ENCODE measurements at regions not wholly inside any gene's neighbourhood (a gene's known extent, or its start where the extent isn't known, plus 50 kb on each side); places are given as distances from the start of the nearest gene placed in this dataset.

GRCh38 chr12:46112364-46112763 is 122.0 kb upstream of the SCAF11 start:
- no peaks in the 10 kb centered on the region for H3K79me1 ChIP-seq (ENCODE audit: low read depth in 1 of 2, low read length in 2 of 2)
- H4K8ac ChIP-seq (ENCODE audit: low read depth in 2 of 2, low read length in 2 of 2): no peak overlapping the region
- BruUV-seq (replicated peaks): no TSS peak
- H2AK9ac ChIP-seq (replicated peaks; ENCODE audit: low read depth, low read length, poor library complexity): no peak overlapping the region
- no peak overlapping the region for H3K4ac ChIP-seq (ENCODE audit: low read depth, low read length)
- H3K36me3 ChIP-seq (ENCODE audit: control insufficient read depth, insufficient read depth, low read length): no peaks in the 10 kb centered on the region
- no peak overlapping the region for H2BK20ac ChIP-seq (ENCODE audit: low read depth, low read length)
- H3K18ac ChIP-seq (ENCODE audit: low read depth, low read length): no peak overlapping the region
- H2BK15ac ChIP-seq (ENCODE audit: low read depth, low read length): no peak overlapping the region
- H3K4me3 ChIP-seq (ENCODE audit: insufficient read depth, low read depth, low read length): no peak overlapping the region
- ATAC-seq (ENCODE audit: low read depth) (no peak), DNase-seq (no peak)
- H2BK5ac ChIP-seq (ENCODE audit: low read depth, low read length, poor library complexity, severe bottlenecking): no peak overlapping the region
- H3K4me2 ChIP-seq (ENCODE audit: low read depth, low read length): no peak overlapping the region
- no peak overlapping the region for H2AK5ac ChIP-seq (ENCODE audit: low read depth, low read length)
- peaks cover 2% of the 10 kb centered on the region; the same call in 1 of the 2 replicates for H3K27me3 ChIP-seq (ENCODE audit: control insufficient read depth, insufficient read depth, low read length)
- no peak overlapping the region for H4K5ac ChIP-seq (ENCODE audit: low read depth, low read length)
- H4K20me1 ChIP-seq (ENCODE audit: insufficient read depth, low read length): no peaks in the 10 kb centered on the region
- intact Hi-C loops (cut with micrococcal nuclease): no loop called here
- H3K56ac ChIP-seq (ENCODE audit: extremely low read depth, insufficient read depth, low read length): no peak overlapping the region
- H2BK120ac ChIP-seq (ENCODE audit: low read depth, low read length): no peak overlapping the region
- POLR2A ChIA-PET (ENCODE audit: unreplicated experiment): no interaction called here
- H3K27ac ChIP-seq (ENCODE audit: insufficient read depth, low read length): no peak overlapping the region
- dilution Hi-C loops (cut with HindIII; ENCODE audit: low sequenced_read_pairs, unreplicated experiment): no loop called here
- in situ Hi-C loops (cut with MboI; ENCODE audit: low sequenced_read_pairs): no loop called here
- no peaks in the 10 kb centered on the region for H3K9me3 ChIP-seq (ENCODE audit: control insufficient read depth, insufficient read depth, low read length)
- no peaks in the 10 kb centered on the region for H3K9me1 ChIP-seq (ENCODE audit: insufficient read depth, low read length)
- H3K23ac ChIP-seq (ENCODE audit: low read depth, low read length): no peak overlapping the region
- TF ChIP-seq POLR2A (IDR thresholded peaks at IDR 0.05; ENCODE audit: low read depth, low read length) (no peak), ELK1 (IDR thresholded peaks at IDR 0.05; ENCODE audit: borderline replicate concordance, low read depth, low read length) (no peak), USF2 (IDR thresholded peaks at IDR 0.05; ENCODE audit: low read depth, low read length) (no peak), SMC3 (IDR thresholded peaks at IDR 0.05; ENCODE audit: low read depth, low read length) (no peak), BHLHE40 (IDR thresholded peaks at IDR 0.05; ENCODE audit: low read depth, low read length) (no peak)
- CTCF ChIA-PET: interaction anchor here (1.1 kb wide), 1 partner anchor 12 kb away, joined by 5 read pairs; no protein-coding TSS in a partner anchor
- no peak overlapping the region for H3K9ac ChIP-seq (ENCODE audit: low read depth, low read length)
- H3K14ac ChIP-seq (replicated peaks; ENCODE audit: low read depth, low read length): no peak overlapping the region
- no peak overlapping the region for H2AFZ ChIP-seq (replicated peaks; ENCODE audit: low read length, poor library complexity)
- no peak overlapping the region for H4K91ac ChIP-seq (ENCODE audit: insufficient read depth, low read depth, low read length)
- H3K4me1 ChIP-seq (ENCODE audit: control insufficient read depth, insufficient read depth, low read length): no peaks in the 10 kb centered on the region
